ENCODE measurements at regions not wholly inside any gene's neighbourhood (a gene's known extent, or its start where the extent isn't known, plus 50 kb on each side); places are given as distances from the start of the nearest gene placed in this dataset.

- no peak for DNase-seq
These were observed 99.6 kb upstream of the STT3B start for GRCh38 chr3:31432897-31433678.

- no peak for DNase-seq
These were observed 99.1 kb upstream of the STT3B start for GRCh38 chr3:31433679-31433992.

- DNase-seq: no peak
These were observed 97.9 kb upstream of the STT3B start for GRCh38 chr3:31434819-31435218.

- no peak for DNase-seq
These were observed 95.9 kb upstream of the STT3B start for GRCh38 chr3:31436830-31437229.

GRCh38 chr3:31438742-31439141 is 94.0 kb upstream of the STT3B start:
- DNase-seq: no peak

GRCh38 chr3:31439890-31440750 is 92.6 kb upstream of the STT3B start:
- peak; percentile 11 for DNase-seq

GRCh38 chr3:31440878-31441277 is 91.8 kb upstream of the STT3B start:
- no peak for DNase-seq

GRCh38 chr3:31442755-31443154 is 90.0 kb upstream of the STT3B start:
- no peak for DNase-seq

GRCh38 chr3:31444220-31445142 is 88.2 kb upstream of the STT3B start:
- DNase-seq: no peak

GRCh38 chr3:31445701-31446100 is 87.0 kb upstream of the STT3B start:
- no peak for DNase-seq

GRCh38 chr3:31448035-31448881 is 84.5 kb upstream of the STT3B start:
- no peak for DNase-seq

GRCh38 chr3:31448882-31449243 is 83.9 kb upstream of the STT3B start:
- no peak for DNase-seq

GRCh38 chr3:31449318-31449717 is 83.4 kb upstream of the STT3B start:
- DNase-seq: no peak

GRCh38 chr3:31450345-31450744 is 82.4 kb upstream of the STT3B start:
- no peak for DNase-seq

- DNase-seq: no peak
These were observed 80.1 kb upstream of the STT3B start for GRCh38 chr3:31452495-31453106.

GRCh38 chr3:31453430-31453829 is 79.3 kb upstream of the STT3B start:
- DNase-seq: no peak

GRCh38 chr3:31455524-31455923 is 77.2 kb upstream of the STT3B start:
- DNase-seq: no peak

- DNase-seq: no peak
These were observed 76.4 kb upstream of the STT3B start for GRCh38 chr3:31456373-31456772.

GRCh38 chr3:31461426-31461825 is 71.3 kb upstream of the STT3B start:
- peak; percentile 22 for DNase-seq

- DNase-seq: no peak
These were observed 70.6 kb upstream of the STT3B start for GRCh38 chr3:31462050-31462569.

- DNase-seq: peak; percentile 36
These were observed 66.7 kb upstream of the STT3B start for GRCh38 chr3:31465999-31466398.

Measured in fibroblast of skin of abdomen (primary cell).